ENCODE measurements at regions not wholly inside any gene's neighbourhood (a gene's known extent, or its start where the extent isn't known, plus 50 kb on each side); places are given as distances from the start of the nearest gene placed in this dataset.
"Not testable (repeated sequence)": the region's sequence is repeated elsewhere in the genome, so short reads cannot be mapped to it uniquely, and the experiment has no call there.

GRCh38 chr12:88870000-88870737 is 289.9 kb upstream of the KITLG start:
- no peak for DNase-seq

- DNase-seq: no peak
Measured at GRCh38 chr12:88868050-88868449, 287.8 kb upstream of the KITLG start.

- no peak for DNase-seq
Measured at GRCh38 chr12:88867510-88867909, 287.2 kb upstream of the KITLG start.

GRCh38 chr12:88866881-88867280 is 286.6 kb upstream of the KITLG start:
- DNase-seq: no peak

- DNase-seq: no peak
Measured at GRCh38 chr12:88865537-88865936, 285.3 kb upstream of the KITLG start.

GRCh38 chr12:88860851-88861250 is 280.6 kb upstream of the KITLG start:
- DNase-seq: no peak

GRCh38 chr12:88856201-88856600 is 275.9 kb upstream of the KITLG start:
- DNase-seq: no peak

- DNase-seq: no peak
Measured at GRCh38 chr12:88855301-88855700, 275.0 kb upstream of the KITLG start.

- no peak for DNase-seq
Measured at GRCh38 chr12:88854260-88854659, 274.0 kb upstream of the KITLG start.

- not testable (repeated sequence) for DNase-seq
Measured at GRCh38 chr12:88847246-88847645, 267.0 kb upstream of the KITLG start.

- DNase-seq: no peak
Measured at GRCh38 chr12:88844426-88844825, 264.2 kb upstream of the KITLG start.

GRCh38 chr12:88842314-88842713 is 262.0 kb upstream of the KITLG start:
- DNase-seq: no peak

GRCh38 chr12:88839486-88839885 is 259.2 kb upstream of the KITLG start:
- DNase-seq: no peak

GRCh38 chr12:88836156-88836555 is 255.9 kb upstream of the KITLG start:
- no peak for DNase-seq

GRCh38 chr12:88834226-88834625 is 254.0 kb upstream of the KITLG start:
- no peak for DNase-seq

- no peak for DNase-seq
Measured at GRCh38 chr12:88833641-88834116, 253.4 kb upstream of the KITLG start.

- DNase-seq: not testable (repeated sequence)
Measured at GRCh38 chr12:88828537-88828936, 248.3 kb upstream of the KITLG start.

GRCh38 chr12:88820012-88820411 is 239.7 kb upstream of the KITLG start:
- no peak for DNase-seq

GRCh38 chr12:88816201-88816600 is 235.9 kb upstream of the KITLG start:
- DNase-seq: no peak

- no peak for DNase-seq
Measured at GRCh38 chr12:88814779-88815178, 234.5 kb upstream of the KITLG start.

- no peak for DNase-seq
Measured at GRCh38 chr12:88812610-88813009, 232.3 kb upstream of the KITLG start.

- DNase-seq: no peak
Measured at GRCh38 chr12:88810806-88811205, 230.5 kb upstream of the KITLG start.

GRCh38 chr12:88809841-88810240 is 229.6 kb upstream of the KITLG start:
- not testable (repeated sequence) for DNase-seq

- DNase-seq: no peak
Measured at GRCh38 chr12:88805692-88806091, 225.4 kb upstream of the KITLG start.

- DNase-seq: no peak
Measured at GRCh38 chr12:88805286-88805685, 225.0 kb upstream of the KITLG start.
